ENCODE measurements at regions not wholly inside any gene's neighbourhood (a gene's known extent, or its start where the extent isn't known, plus 50 kb on each side); places are given as distances from the start of the nearest gene placed in this dataset.

GRCh38 chr3:41140242-41140641 is 59.1 kb upstream of the CTNNB1 start:
- no peak for TF ChIP-seq CTCF (IDR thresholded peaks at IDR 0.05; ENCODE audit: low read depth, low read length)
- no peaks in the 10 kb centered on the region for H3K27me3 ChIP-seq (ENCODE audit: insufficient read depth, low read depth, severe bottlenecking)
- H3K27ac ChIP-seq: no peak overlapping the region
- no peak for DNase-seq
- no peak overlapping the region for H3K4me3 ChIP-seq (ENCODE audit: low read depth, low read length)
- H3K36me3 ChIP-seq: no peaks in the 10 kb centered on the region
- no peaks in the 10 kb centered on the region for H3K9me3 ChIP-seq (ENCODE audit: severe bottlenecking)

GRCh38 chr3:41141433-41142167 is 57.7 kb upstream of the CTNNB1 start:
- DNase-seq: no peak
- Histone ChIP-seq H3K27ac (no peak overlapping the region), H3K36me3 (no peaks in the 10 kb centered on the region), H3K27me3 (ENCODE audit: insufficient read depth, low read depth, severe bottlenecking) (no peaks in the 10 kb centered on the region), H3K4me3 (ENCODE audit: low read depth, low read length) (no peak overlapping the region), H3K9me3 (ENCODE audit: severe bottlenecking) (peaks cover 5% of the 10 kb centered on the region)
- TF ChIP-seq CTCF (IDR thresholded peaks at IDR 0.05; ENCODE audit: low read depth, low read length): no peak

- Histone ChIP-seq H3K27me3 (ENCODE audit: insufficient read depth, low read depth, severe bottlenecking) (no peaks in the 10 kb centered on the region), H3K9me3 (ENCODE audit: severe bottlenecking) (peaks cover 9% of the 10 kb centered on the region), H3K4me3 (ENCODE audit: low read depth, low read length) (no peak overlapping the region), H3K27ac (no peak overlapping the region), H3K36me3 (no peaks in the 10 kb centered on the region)
- no peak for DNase-seq
- no peak for TF ChIP-seq CTCF (IDR thresholded peaks at IDR 0.05; ENCODE audit: low read depth, low read length)
Observed at GRCh38 chr3:41143421-41144031, 55.8 kb upstream of the CTNNB1 start.

- Histone ChIP-seq H3K9me3 (ENCODE audit: severe bottlenecking) (peaks cover 9% of the 10 kb centered on the region), H3K4me3 (ENCODE audit: low read depth, low read length) (no peak overlapping the region), H3K27me3 (ENCODE audit: insufficient read depth, low read depth, severe bottlenecking) (no peaks in the 10 kb centered on the region), H3K36me3 (no peaks in the 10 kb centered on the region), H3K27ac (no peak overlapping the region)
- DNase-seq: no peak
- TF ChIP-seq CTCF (IDR thresholded peaks at IDR 0.05; ENCODE audit: low read depth, low read length): no peak
Observed at GRCh38 chr3:41144631-41145030, 54.7 kb upstream of the CTNNB1 start.

GRCh38 chr3:41148478-41148877 is 50.8 kb upstream of the CTNNB1 start:
- Histone ChIP-seq H3K27me3 (ENCODE audit: insufficient read depth, low read depth, severe bottlenecking) (no peaks in the 10 kb centered on the region), H3K9me3 (ENCODE audit: severe bottlenecking) (peaks cover 9% of the 10 kb centered on the region), H3K36me3 (no peaks in the 10 kb centered on the region), H3K4me3 (ENCODE audit: low read depth, low read length) (no peak overlapping the region), H3K27ac (no peak overlapping the region)
- peak; percentile 11 for DNase-seq
- TF ChIP-seq CTCF (IDR thresholded peaks at IDR 0.05; ENCODE audit: low read depth, low read length): no peak
